ENCODE measurements at regions not wholly inside any gene's neighbourhood (a gene's known extent, or its start where the extent isn't known, plus 50 kb on each side); places are given as distances from the start of the nearest gene placed in this dataset.
"Not testable (repeated sequence)": the region's sequence is repeated elsewhere in the genome, so short reads cannot be mapped to it uniquely, and the experiment has no call there.

- DNase-seq, result no peak
Measured at GRCh38 chr20:53814060-53814459, 220.4 kb upstream of the ZNF217 start.

GRCh38 chr20:53813636-53814035 lies 220.0 kb upstream of the ZNF217 start:
- no peak for DNase-seq

GRCh38 chr20:53811577-53811976 lies 217.9 kb upstream of the ZNF217 start:
- DNase-seq, result no peak

GRCh38 chr20:53810661-53811355 lies 217.2 kb upstream of the ZNF217 start:
- DNase-seq, result no peak

- DNase-seq, result no peak
Measured at GRCh38 chr20:53809728-53810365, 216.2 kb upstream of the ZNF217 start.

GRCh38 chr20:53809217-53809616 lies 215.6 kb upstream of the ZNF217 start:
- DNase-seq, result no peak

- DNase-seq, result no peak
Measured at GRCh38 chr20:53808733-53809132, 215.1 kb upstream of the ZNF217 start.

- DNase-seq, result not testable (repeated sequence)
Measured at GRCh38 chr20:53808302-53808701, 214.7 kb upstream of the ZNF217 start.

GRCh38 chr20:53806683-53807401 lies 213.2 kb upstream of the ZNF217 start:
- no peak for DNase-seq

- DNase-seq, result no peak
Measured at GRCh38 chr20:53805895-53806384, 212.3 kb upstream of the ZNF217 start.

- no peak for DNase-seq
Measured at GRCh38 chr20:53804920-53805894, 211.6 kb upstream of the ZNF217 start.

- not testable (repeated sequence) for DNase-seq
Measured at GRCh38 chr20:53804308-53804707, 210.7 kb upstream of the ZNF217 start.

- DNase-seq, result no peak
Measured at GRCh38 chr20:53803492-53804155, 210.0 kb upstream of the ZNF217 start.

- DNase-seq, result no peak
Measured at GRCh38 chr20:53801609-53802370, 208.2 kb upstream of the ZNF217 start.

- DNase-seq, result no peak
Measured at GRCh38 chr20:53800883-53801604, 207.4 kb upstream of the ZNF217 start.

- DNase-seq, result no peak
Measured at GRCh38 chr20:53800418-53800817, 206.8 kb upstream of the ZNF217 start.

- no peak for DNase-seq
Measured at GRCh38 chr20:53797085-53797484, 203.4 kb upstream of the ZNF217 start.

GRCh38 chr20:53795170-53795569 lies 201.5 kb upstream of the ZNF217 start:
- DNase-seq, result no peak

- no peak for DNase-seq
Measured at GRCh38 chr20:53794529-53795115, 201.0 kb upstream of the ZNF217 start.

GRCh38 chr20:53793783-53794383 lies 200.2 kb upstream of the ZNF217 start:
- DNase-seq, result no peak
